A673 (cell line): ENCODE measurements at regions not wholly inside any gene's neighbourhood (a gene's known extent, or its start where the extent isn't known, plus 50 kb on each side); places are given as distances from the start of the nearest gene placed in this dataset.

Source experiments
- BruUV-seq: library from RNA; stranded (reverse); fragments of 400-500 nt; replicated peaks from 2 replicates; lab custom pipeline; 2021; lab: Mats Ljungman, UMichigan
- CTCF ChIA-PET: fragments of 300-600 bp; sonication (Branson Sonifier 250); formaldehyde crosslinking; loops from one replicate; lab custom pipeline; 2022; ENCODE audit warnings: antibody characterized with exemption; lab: Charles Lee
- POLR2A ChIA-PET: fragments of 300-600 bp; sonication (Branson Sonifier 250); formaldehyde crosslinking; loops from one replicate; lab custom pipeline; 2022; ENCODE audit warnings: antibody characterized with exemption; ENCODE audit not compliant: low non-redundant PET; lab: Charles Lee
- DNase-seq: peaks from one replicate; pipeline ENCODE4 v3.0.0-alpha.2; 2015; ENCODE audit warnings: low spot score
- H3K27ac ChIP-seq: fragments of 200-600 bp; sonication (generic); 2 replicates; pipeline ENCODE4 v1.5.1; 2016; ENCODE audit warnings: mixed run types, low read depth, mild to moderate bottlenecking, mixed read lengths, antibody characterized with exemption, low read length; ENCODE audit not compliant: poor library complexity, severe bottlenecking
- H3K27me3 ChIP-seq: fragments of 200-600 bp; sonication (generic); replicated peaks from 2 replicates; pipeline ENCODE4 v1.6.1; 2017; ENCODE audit warnings: mixed run types, low read depth, mild to moderate bottlenecking, mixed read lengths, antibody characterized with exemption, low read length; ENCODE audit not compliant: insufficient read depth, poor library complexity
- H3K36me3 ChIP-seq: fragments of 200-600 bp; sonication (generic); 2 replicates; pipeline ENCODE4 v1.6.1; 2016; ENCODE audit warnings: mixed run types, mild to moderate bottlenecking, mixed read lengths, antibody characterized with exemption, low read length; ENCODE audit not compliant: insufficient read depth, poor library complexity, severe bottlenecking
- H3K4me1 ChIP-seq: fragments of 200-600 bp; sonication (generic); 2 replicates; pipeline ENCODE4 v1.6.1; 2017; ENCODE audit warnings: mixed run types, mild to moderate bottlenecking, mixed read lengths, antibody characterized with exemption, low read length; ENCODE audit not compliant: insufficient read depth, poor library complexity, severe bottlenecking
- H3K4me3 ChIP-seq: fragments of 200-600 bp; sonication (generic); 2 replicates; pipeline ENCODE4 v1.5.1; 2016; ENCODE audit warnings: low read depth, mixed run types, mild to moderate bottlenecking, mixed read lengths, low read length; ENCODE audit not compliant: poor library complexity, severe bottlenecking
- H3K9me3 ChIP-seq: fragments of 200-600 bp; sonication (generic); 2 replicates; pipeline ENCODE4 v1.6.1; 2016; ENCODE audit warnings: mixed run types, low read depth, mild to moderate bottlenecking, mixed read lengths, antibody characterized with exemption, low read length; ENCODE audit not compliant: poor library complexity, severe bottlenecking
- EZH2 ChIP-seq: fragments of 200-600 bp; sonication (generic); IDR thresholded peaks from 2 replicates; pipeline ENCODE4 v1.6.1; 2017; ENCODE audit warnings: borderline replicate concordance, low read depth, mild to moderate bottlenecking, mixed read lengths, antibody characterized with exemption, low read length; ENCODE audit not compliant: poor library complexity, severe bottlenecking
- intact Hi-C: fragments of 100-400 bp; cut with micrococcal nuclease; formaldehyde crosslinking; loops from one replicate; pipeline ENCODE4 v1.10.0; 2022; ENCODE audit not compliant: unreplicated experiment
- TF ChIP-seq, protein P1 (sequence below): fragments of 300-800, 200-600 bp; sonication (generic); conservative IDR thresholded peaks from 2 replicates; pipeline ENCODE4 v1.5.1; 2017; ENCODE audit warnings: low read depth, mild to moderate bottlenecking, antibody characterized with exemption, low read length, moderate library complexity, mixed read lengths

DNA sequence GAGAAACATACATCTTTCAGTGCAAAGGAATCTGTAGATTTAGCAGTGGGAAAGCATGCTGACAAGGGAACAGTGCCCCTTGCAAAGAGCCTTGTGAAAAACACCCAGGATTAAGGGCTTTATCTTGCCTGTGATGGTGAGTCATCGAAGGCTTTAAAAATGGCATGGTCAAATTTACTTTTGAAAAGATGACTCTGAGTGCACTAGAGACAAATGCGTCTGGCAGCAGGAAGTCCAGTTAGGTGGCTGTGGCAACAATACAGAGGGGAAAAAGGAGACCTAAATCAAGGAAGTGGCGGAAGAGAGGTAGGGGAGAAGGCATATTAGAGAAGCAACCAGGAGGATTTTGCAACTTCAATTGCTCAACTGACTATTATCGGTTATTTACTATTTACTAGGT is 472.6 kb upstream of the CPEB2 start:
- POLR2A ChIA-PET = interaction anchor here (0.7 kb wide), 1 partner anchor 15 kb away, joined by 4 read pairs; no protein-coding TSS in a partner anchor

DNA sequence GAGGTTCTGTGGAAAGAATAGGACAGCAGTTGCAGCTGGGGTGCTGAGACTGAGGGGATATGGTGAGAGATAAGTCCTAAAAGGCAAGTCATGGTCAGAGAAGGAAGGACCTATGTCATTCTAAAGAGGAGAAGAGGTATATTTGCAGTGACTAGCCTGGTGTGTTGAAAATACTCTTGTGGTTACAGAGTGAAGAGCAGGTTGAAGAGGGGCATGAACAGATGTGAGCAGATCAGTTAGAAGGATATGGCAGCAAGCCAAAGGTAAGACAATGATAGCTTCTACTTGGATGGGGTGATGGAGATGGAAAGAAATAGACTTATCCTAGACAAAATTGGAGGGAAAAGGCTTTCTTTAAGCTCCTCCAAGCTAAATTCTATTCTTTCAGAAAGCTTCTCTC is 469.8 kb upstream of the CPEB2 start:
- Histone ChIP-seq H3K9me3 (no peaks in the 10 kb centered on the region), H3K4me3 (no peak overlapping the region), H3K27me3 (no peaks in the 10 kb centered on the region), H3K27ac (no peak overlapping the region), H3K36me3 (no peaks in the 10 kb centered on the region), H3K4me1 (peaks cover 10% of the 10 kb centered on the region)
- POLR2A ChIA-PET = interaction anchor here (0.7 kb wide), 1 partner anchor 469 kb away, joined by 3 read pairs; no protein-coding TSS in a partner anchor
- CTCF ChIA-PET = no interaction called here
- DNase-seq = peak; percentile 42
- TF ChIP-seq EZH2 = no peak
- TF ChIP-seq, protein P1, sequence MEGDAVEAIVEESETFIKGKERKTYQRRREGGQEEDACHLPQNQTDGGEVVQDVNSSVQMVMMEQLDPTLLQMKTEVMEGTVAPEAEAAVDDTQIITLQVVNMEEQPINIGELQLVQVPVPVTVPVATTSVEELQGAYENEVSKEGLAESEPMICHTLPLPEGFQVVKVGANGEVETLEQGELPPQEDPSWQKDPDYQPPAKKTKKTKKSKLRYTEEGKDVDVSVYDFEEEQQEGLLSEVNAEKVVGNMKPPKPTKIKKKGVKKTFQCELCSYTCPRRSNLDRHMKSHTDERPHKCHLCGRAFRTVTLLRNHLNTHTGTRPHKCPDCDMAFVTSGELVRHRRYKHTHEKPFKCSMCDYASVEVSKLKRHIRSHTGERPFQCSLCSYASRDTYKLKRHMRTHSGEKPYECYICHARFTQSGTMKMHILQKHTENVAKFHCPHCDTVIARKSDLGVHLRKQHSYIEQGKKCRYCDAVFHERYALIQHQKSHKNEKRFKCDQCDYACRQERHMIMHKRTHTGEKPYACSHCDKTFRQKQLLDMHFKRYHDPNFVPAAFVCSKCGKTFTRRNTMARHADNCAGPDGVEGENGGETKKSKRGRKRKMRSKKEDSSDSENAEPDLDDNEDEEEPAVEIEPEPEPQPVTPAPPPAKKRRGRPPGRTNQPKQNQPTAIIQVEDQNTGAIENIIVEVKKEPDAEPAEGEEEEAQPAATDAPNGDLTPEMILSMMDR = no peak
- BruUV-seq = no TSS peak
- intact Hi-C loops = no loop called here

More for the DNA sequence above, 472.6 kb upstream of the CPEB2 start:
- intact Hi-C loops = no loop called here
- no TSS peak for BruUV-seq
- no peak overlapping the region for H3K4me3 ChIP-seq
- no peaks in the 10 kb centered on the region for H3K27me3 ChIP-seq
- no peaks in the 10 kb centered on the region for H3K9me3 ChIP-seq
- no peak for TF ChIP-seq EZH2
- TF ChIP-seq, protein P1 = no peak
- no peaks in the 10 kb centered on the region for H3K36me3 ChIP-seq
- peaks cover 10% of the 10 kb centered on the region for H3K4me1 ChIP-seq
- CTCF ChIA-PET = no interaction called here
- H3K27ac ChIP-seq = peak overlapping the region; percentile 4
- peak; percentile 75 for DNase-seq

DNA sequence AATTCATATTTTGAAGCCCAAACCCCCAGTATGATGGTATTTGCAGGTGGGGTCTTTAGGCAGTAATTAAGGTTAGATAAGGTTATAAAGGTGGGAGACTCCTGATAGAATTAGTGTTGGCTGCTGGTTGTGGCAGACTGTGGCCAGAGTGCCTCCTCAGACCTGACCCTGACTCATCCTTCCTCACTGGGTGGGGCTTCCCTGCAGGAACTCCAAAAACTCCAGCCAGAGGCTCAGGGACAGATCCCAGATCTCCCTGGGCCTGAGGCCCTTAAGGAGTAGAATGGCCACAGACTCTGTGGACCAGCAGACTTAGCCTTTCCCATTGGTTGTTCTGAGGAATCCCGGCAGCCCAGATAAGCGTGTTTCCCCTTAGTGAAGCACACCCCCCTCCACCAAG is 463.0 kb upstream of the CPEB2 start:
- intact Hi-C loops = no loop called here
- no peaks in the 10 kb centered on the region for H3K9me3 ChIP-seq
- no peaks in the 10 kb centered on the region for H3K36me3 ChIP-seq
- POLR2A ChIA-PET = no interaction called here
- H3K4me3 ChIP-seq = no peak overlapping the region
- H3K27ac ChIP-seq = no peak overlapping the region
- no peak for DNase-seq
- no peaks in the 10 kb centered on the region for H3K4me1 ChIP-seq
- TF ChIP-seq, protein P1 = no peak
- TF ChIP-seq EZH2 = no peak
- no TSS peak for BruUV-seq
- CTCF ChIA-PET = no interaction called here
- H3K27me3 ChIP-seq = no peaks in the 10 kb centered on the region
